Stimulated activated CD8-positive, alpha-beta memory T cell treated with anti-CD3 and anti-CD28 coated beads, Interleukin-2, amount 100 ng/mL, for 1 hour (primary cell): ENCODE measurements at regions not wholly inside any gene's neighbourhood (a gene's known extent, or its start where the extent isn't known, plus 50 kb on each side); places are given as distances from the start of the nearest gene placed in this dataset.

ENCODE experiments used
- DNase-seq, 2 donors: peaks; one replicate each; pipeline ENCODE4 v3.0.0-alpha.2; 2020; ENCODE audit warnings: low read depth in 2 of 2

GRCh38 chr12:98059659-98060343 is 455.6 kb upstream of the TMPO start:
- DNase-seq: no peak

- no peak for DNase-seq
Observed at GRCh38 chr12:98060411-98060810, 455.0 kb upstream of the TMPO start.

GRCh38 chr12:98062464-98063245 is 452.7 kb upstream of the TMPO start:
- DNase-seq: no peak

GRCh38 chr12:98064501-98064900 is 450.9 kb upstream of the TMPO start:
- no peak for DNase-seq

GRCh38 chr12:98067795-98068194 is 447.6 kb upstream of the TMPO start:
- no peak for DNase-seq

GRCh38 chr12:98073610-98074009 is 441.8 kb upstream of the TMPO start:
- DNase-seq: no peak

- DNase-seq: no peak
Observed at GRCh38 chr12:98074286-98074685, 441.1 kb upstream of the TMPO start.

- DNase-seq: no peak
Observed at GRCh38 chr12:98084391-98084790, 431.0 kb upstream of the TMPO start.

- no peak for DNase-seq
Observed at GRCh38 chr12:98085046-98085755, 430.2 kb upstream of the TMPO start.

- DNase-seq: no peak
Observed at GRCh38 chr12:98090731-98091130, 424.7 kb upstream of the TMPO start.

GRCh38 chr12:98096436-98096835 is 419.0 kb upstream of the TMPO start:
- no peak for DNase-seq

- no peak for DNase-seq
Observed at GRCh38 chr12:98106031-98106683, 409.2 kb upstream of the TMPO start.

GRCh38 chr12:98109266-98109665 is 406.1 kb upstream of the TMPO start:
- no peak for DNase-seq

GRCh38 chr12:98110536-98110935 is 404.9 kb upstream of the TMPO start:
- no peak for DNase-seq

GRCh38 chr12:98113548-98113947 is 401.8 kb upstream of the TMPO start:
- no peak for DNase-seq

- DNase-seq: no peak
Observed at GRCh38 chr12:98121963-98122362, 393.4 kb upstream of the TMPO start.

GRCh38 chr12:98123021-98123461 is 392.3 kb upstream of the TMPO start:
- DNase-seq: no peak

- no peak for DNase-seq
Observed at GRCh38 chr12:98126637-98127335, 388.6 kb upstream of the TMPO start.

- DNase-seq: no peak
Observed at GRCh38 chr12:98127336-98127679, 388.1 kb upstream of the TMPO start.

GRCh38 chr12:98127854-98128253 is 387.5 kb upstream of the TMPO start:
- DNase-seq: no peak

GRCh38 chr12:98136544-98136943 is 378.8 kb upstream of the TMPO start:
- no peak for DNase-seq

- DNase-seq: no peak
Observed at GRCh38 chr12:98137278-98137677, 378.1 kb upstream of the TMPO start.
